ENCODE measurements at regions not wholly inside any gene's neighbourhood (a gene's known extent, or its start where the extent isn't known, plus 50 kb on each side); places are given as distances from the start of the nearest gene placed in this dataset.

GRCh38 chr9:10999646-11000045 is 386.8 kb upstream of the PTPRD start:
- DNase-seq (ENCODE audit: low read depth) = no peak

- DNase-seq (ENCODE audit: low read depth) = no peak
Observed at GRCh38 chr9:11001546-11001945, 388.7 kb upstream of the PTPRD start.

GRCh38 chr9:11002705-11003104 is 389.9 kb upstream of the PTPRD start:
- no peak for DNase-seq (ENCODE audit: low read depth)

GRCh38 chr9:11003836-11004235 is 391.0 kb upstream of the PTPRD start:
- no peak for DNase-seq (ENCODE audit: low read depth)

GRCh38 chr9:11011696-11012095 is 398.9 kb upstream of the PTPRD start:
- no peak for DNase-seq (ENCODE audit: low read depth)

GRCh38 chr9:11016081-11016480 is 403.3 kb upstream of the PTPRD start:
- DNase-seq (ENCODE audit: low read depth) = no peak

GRCh38 chr9:11023201-11023600 is 410.4 kb upstream of the PTPRD start:
- no peak for DNase-seq (ENCODE audit: low read depth)

GRCh38 chr9:11025775-11026174 is 413.0 kb upstream of the PTPRD start:
- DNase-seq (ENCODE audit: low read depth) = no peak

GRCh38 chr9:11038366-11038765 is 425.6 kb upstream of the PTPRD start:
- DNase-seq (ENCODE audit: low read depth) = no peak

GRCh38 chr9:11039006-11039405 is 426.2 kb upstream of the PTPRD start:
- no peak for DNase-seq (ENCODE audit: low read depth)

- DNase-seq (ENCODE audit: low read depth) = no peak
Observed at GRCh38 chr9:11045589-11045988, 432.8 kb upstream of the PTPRD start.

GRCh38 chr9:11063263-11063662 is 450.5 kb upstream of the PTPRD start:
- DNase-seq (ENCODE audit: low read depth) = no peak

GRCh38 chr9:11064909-11065308 is 452.1 kb upstream of the PTPRD start:
- no peak for DNase-seq (ENCODE audit: low read depth)

GRCh38 chr9:11072176-11072575 is 459.4 kb upstream of the PTPRD start:
- no peak for DNase-seq (ENCODE audit: low read depth)

GRCh38 chr9:11086561-11086960 is 473.8 kb upstream of the PTPRD start:
- no peak for DNase-seq (ENCODE audit: low read depth)

GRCh38 chr9:11088821-11089374 is 476.1 kb upstream of the PTPRD start:
- no peak for DNase-seq (ENCODE audit: low read depth)

- no peak for DNase-seq (ENCODE audit: low read depth)
Observed at GRCh38 chr9:11092974-11093373, 480.2 kb upstream of the PTPRD start.

GRCh38 chr9:11097020-11097419 is 484.2 kb upstream of the PTPRD start:
- no peak for DNase-seq (ENCODE audit: low read depth)

- no peak for DNase-seq (ENCODE audit: low read depth)
Observed at GRCh38 chr9:11103525-11103924, 490.7 kb upstream of the PTPRD start.

GRCh38 chr9:11107196-11107595 is 494.4 kb upstream of the PTPRD start:
- DNase-seq (ENCODE audit: low read depth) = no peak

GRCh38 chr9:11128156-11128555 is 515.4 kb upstream of the PTPRD start:
- DNase-seq (ENCODE audit: low read depth) = no peak

GRCh38 chr9:11135851-11136250 is 523.0 kb upstream of the PTPRD start:
- DNase-seq (ENCODE audit: low read depth) = no peak

GRCh38 chr9:11141357-11141756 is 528.6 kb upstream of the PTPRD start:
- no peak for DNase-seq (ENCODE audit: low read depth)

GRCh38 chr9:11142965-11143738 is 530.4 kb upstream of the PTPRD start:
- DNase-seq (ENCODE audit: low read depth) = no peak

Data from HS-27A (cell line).